ENCODE measurements at regions not wholly inside any gene's neighbourhood (a gene's known extent, or its start where the extent isn't known, plus 50 kb on each side); places are given as distances from the start of the nearest gene placed in this dataset.

DNA sequence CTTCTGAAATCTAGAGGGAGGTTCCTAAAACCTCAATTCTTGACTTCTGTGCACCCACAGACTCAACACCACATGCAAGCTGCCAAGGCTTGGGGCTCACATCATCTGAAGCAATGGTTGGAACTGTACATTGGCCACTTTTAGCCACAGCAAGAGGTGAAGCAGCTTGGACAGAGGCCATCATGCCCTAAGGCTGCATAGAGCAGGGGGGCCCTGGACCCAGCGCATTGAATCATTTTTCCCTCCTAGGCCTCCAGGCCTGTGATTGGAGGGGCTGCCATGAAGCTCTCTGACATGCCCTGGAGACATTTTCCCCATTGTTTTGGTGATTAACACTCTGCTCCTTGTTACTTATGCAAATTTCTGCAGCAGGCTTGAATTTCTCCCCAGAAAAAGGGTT is 145.9 kb downstream of the C6orf118 start:
- no peak for TF ChIP-seq FOXA1 (IDR thresholded peaks at IDR 0.05)
- TF ChIP-seq LEF1 (IDR thresholded peaks at IDR 0.05; ENCODE audit: borderline replicate concordance): no peak
- TF ChIP-seq PKNOX1 (IDR thresholded peaks at IDR 0.05): no peak
- TF ChIP-seq BHLHE40 (IDR thresholded peaks at IDR 0.05; ENCODE audit: borderline replicate concordance): no peak
- no peak for TF ChIP-seq SP1 (IDR thresholded peaks at IDR 0.05)
- TF ChIP-seq TARDBP (IDR thresholded peaks at IDR 0.05): no peak
- TF ChIP-seq FOXK2 (IDR thresholded peaks at IDR 0.05): no peak
- no peak for TF ChIP-seq NFRKB (IDR thresholded peaks at IDR 0.05)
- no peak for TF ChIP-seq L3MBTL2 (conservative IDR thresholded peaks at IDR 0.05)
- TF ChIP-seq HDGF (IDR thresholded peaks at IDR 0.05; ENCODE audit: borderline replicate concordance): no peak
- TF ChIP-seq FOXM1 (IDR thresholded peaks at IDR 0.05; ENCODE audit: borderline replicate concordance): no peak
- no peak for TF ChIP-seq ZNF384 (IDR thresholded peaks at IDR 0.05)
- no peak for TF ChIP-seq SUZ12 (IDR thresholded peaks at IDR 0.05)

Data from HEK293T (cell line).